Central memory CD8-positive, alpha-beta T cell (primary cell): ENCODE measurements at regions not wholly inside any gene's neighbourhood (a gene's known extent, or its start where the extent isn't known, plus 50 kb on each side); places are given as distances from the start of the nearest gene placed in this dataset.

Experiments used
- ATAC-seq: fragments of 150-1000 bp; cut with Tn5 transposase; replicated peaks from 2 replicates; pipeline ENCODE4 v1.10.0; 2022; ENCODE audit warnings: mild to moderate bottlenecking, moderate FRiP score, moderate number of reproducible peaks; ENCODE audit not compliant: poor library complexity, severe bottlenecking; ENCODE audit errors: extremely low read depth
- DNase-seq, 2 donors: peaks; one replicate each; pipeline ENCODE4 v3.0.0; 2021; ENCODE audit warnings: low spot score in 2 of 2
- H3K27ac Mint-ChIP-seq: one replicate; pipeline ENCODE4 v1.8.0; 2022; ENCODE audit warnings: low read depth, mild to moderate bottlenecking, moderate library complexity, mixed read lengths
- H3K27me3 Mint-ChIP-seq: one replicate; pipeline ENCODE4 v1.8.0; 2022; ENCODE audit warnings: mixed read lengths
- H3K36me3 Mint-ChIP-seq: one replicate; pipeline ENCODE4 v1.8.0; 2022; ENCODE audit warnings: mild to moderate bottlenecking, moderate library complexity, mixed read lengths; ENCODE audit not compliant: insufficient read depth
- H3K4me1 Mint-ChIP-seq: one replicate; pipeline ENCODE4 v1.8.0; 2022; ENCODE audit warnings: mixed read lengths
- H3K4me3 Mint-ChIP-seq: one replicate; pipeline ENCODE4 v1.8.0; 2022; ENCODE audit warnings: mild to moderate bottlenecking, moderate library complexity, mixed read lengths
- H3K9me3 Mint-ChIP-seq: one replicate; pipeline ENCODE4 v1.8.0; 2022; ENCODE audit warnings: mixed read lengths

DNA sequence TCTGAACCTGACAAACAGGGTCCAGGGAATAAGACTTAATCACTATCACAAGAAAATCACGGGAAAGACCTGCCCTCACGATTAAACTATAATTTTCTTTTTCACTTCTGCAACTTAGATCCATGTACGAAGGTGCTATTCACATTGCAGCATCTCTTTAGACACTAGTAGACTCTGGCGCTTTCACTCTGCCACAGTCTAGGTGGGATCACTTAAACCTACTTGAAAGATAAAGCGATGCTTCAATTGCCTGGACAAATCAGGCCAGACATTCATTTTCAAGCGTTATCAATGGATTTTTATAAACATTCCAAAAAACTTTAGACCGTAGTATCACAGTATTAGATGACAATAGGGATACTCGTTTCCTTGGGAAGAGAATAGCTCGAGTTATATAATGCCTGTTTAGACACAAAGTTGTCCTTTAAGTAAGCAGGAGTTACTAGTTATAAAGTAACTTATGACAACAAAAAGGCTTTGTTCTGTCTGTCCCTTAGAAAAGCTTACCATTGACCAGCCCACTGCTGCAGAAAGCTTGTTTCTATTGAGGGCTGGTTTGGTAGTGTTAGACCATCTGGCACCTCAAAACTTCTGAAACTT is 367.3 kb downstream of the UTRN start:
- Mint-ChIP-seq H3K36me3 (peaks cover 7% of the 10 kb centered on the region), H3K9me3 (no peaks in the 10 kb centered on the region), H3K27ac (peak overlapping the region; percentile 45), H3K27me3 (no peaks in the 10 kb centered on the region), H3K4me1 (peaks cover 61% of the 10 kb centered on the region), H3K4me3 (no peak overlapping the region)
- DNase-seq = no peak
- no peak for ATAC-seq

DNA sequence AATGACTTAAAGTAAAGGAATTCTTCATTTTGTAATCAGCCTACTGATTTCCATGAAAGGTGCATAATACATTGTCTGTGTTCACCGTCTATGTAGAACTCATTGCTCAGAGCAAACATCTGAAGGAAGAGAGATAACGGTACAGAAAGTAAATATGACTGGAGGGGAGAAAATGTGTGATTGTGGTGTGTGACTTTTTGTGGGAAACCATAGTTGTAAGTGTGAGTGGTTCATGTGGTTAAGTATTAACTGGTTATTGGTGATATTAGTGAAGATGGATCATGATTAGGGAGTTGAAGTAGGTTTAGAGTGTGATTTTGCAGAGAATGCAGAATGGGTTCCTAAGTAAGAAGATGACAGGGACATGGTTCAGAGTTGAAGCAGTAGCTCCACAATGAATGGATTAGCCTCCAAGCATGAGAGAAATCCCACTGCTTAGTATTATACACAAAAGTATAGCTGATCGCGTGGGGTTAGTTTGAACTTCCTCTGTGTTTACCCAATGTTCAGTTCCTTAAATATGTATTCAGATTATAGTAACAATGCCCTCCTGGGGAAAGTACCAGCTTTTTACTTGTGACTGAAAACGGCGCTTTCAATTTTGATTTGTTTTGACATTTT is 368.9 kb downstream of the UTRN start:
- Mint-ChIP-seq H3K4me1 (peaks cover 58% of the 10 kb centered on the region), H3K27me3 (no peaks in the 10 kb centered on the region), H3K9me3 (no peaks in the 10 kb centered on the region), H3K4me3 (peak overlapping the region; percentile 23), H3K27ac (peak overlapping the region; percentile 15), H3K36me3 (peaks cover 11% of the 10 kb centered on the region)
- DNase-seq (no peak), ATAC-seq (peak; percentile 89)

DNA sequence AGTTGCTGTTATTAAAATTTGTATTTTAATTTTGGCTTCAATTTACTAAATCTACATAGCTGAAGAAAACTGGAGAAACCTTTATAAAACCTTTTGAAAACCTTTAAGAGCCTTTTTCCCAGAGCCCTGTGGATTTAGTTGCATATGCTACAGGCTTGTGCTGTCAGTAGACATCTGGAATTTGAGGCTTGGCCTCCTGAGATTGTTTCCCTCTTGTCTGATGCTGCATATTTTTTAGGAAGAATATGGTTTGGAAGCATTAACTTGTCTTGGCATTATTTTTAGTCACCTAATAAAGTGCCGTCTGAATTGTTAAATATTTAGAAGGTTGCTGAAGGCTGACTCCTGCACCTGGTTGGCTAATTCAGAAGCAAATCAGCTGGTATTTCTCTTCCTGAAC is 369.4 kb downstream of the UTRN start:
- no peak overlapping the region for H3K27ac Mint-ChIP-seq

GRCh38 chr6:144655376-144655775 is 370.2 kb downstream of the UTRN start:
- Mint-ChIP-seq H3K4me3 (no peak overlapping the region), H3K36me3 (peaks cover 11% of the 10 kb centered on the region), H3K27ac (peak overlapping the region; percentile 84), H3K27me3 (no peaks in the 10 kb centered on the region), H3K9me3 (no peaks in the 10 kb centered on the region), H3K4me1 (peaks cover 56% of the 10 kb centered on the region)
- ATAC-seq (no peak), DNase-seq (no peak)

More for the DNA sequence above, 369.4 kb downstream of the UTRN start:
- no peaks in the 10 kb centered on the region for H3K9me3 Mint-ChIP-seq
- no peak overlapping the region for H3K4me3 Mint-ChIP-seq
- peaks cover 13% of the 10 kb centered on the region for H3K36me3 Mint-ChIP-seq
- H3K27me3 Mint-ChIP-seq = no peaks in the 10 kb centered on the region
- no peak for DNase-seq
- ATAC-seq = no peak
- peaks cover 60% of the 10 kb centered on the region for H3K4me1 Mint-ChIP-seq

DNA sequence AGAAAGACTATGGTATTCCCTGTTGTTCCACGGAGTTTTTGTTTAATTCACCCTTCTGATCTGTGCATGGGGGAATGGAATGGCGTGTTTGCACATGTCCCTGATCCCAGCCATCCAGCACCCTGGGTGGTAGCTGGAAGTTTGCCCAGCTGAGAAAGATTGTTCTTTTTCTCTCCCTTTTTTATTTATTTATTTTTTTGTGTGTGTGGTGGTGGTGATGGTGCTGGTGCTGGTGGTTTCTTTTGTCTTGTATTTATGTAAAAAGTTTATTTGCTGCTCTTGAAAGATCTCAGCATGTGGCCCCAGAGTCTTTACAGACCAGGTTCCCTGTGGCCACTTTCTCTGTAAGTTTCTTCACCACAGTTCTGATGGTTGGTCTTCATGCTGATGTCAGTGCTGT is 372.6 kb downstream of the UTRN start:
- peaks cover 11% of the 10 kb centered on the region for H3K36me3 Mint-ChIP-seq
- no peaks in the 10 kb centered on the region for H3K9me3 Mint-ChIP-seq
- H3K4me1 Mint-ChIP-seq = peaks cover 58% of the 10 kb centered on the region
- no peak overlapping the region for H3K4me3 Mint-ChIP-seq
- peak overlapping the region; percentile 26 for H3K27ac Mint-ChIP-seq
- no peaks in the 10 kb centered on the region for H3K27me3 Mint-ChIP-seq
- DNase-seq = no peak
- ATAC-seq = no peak

GRCh38 chr6:144659202-144660182 is 374.4 kb downstream of the UTRN start:
- Mint-ChIP-seq H3K4me3 (peak overlapping the region; percentile 55), H3K27ac (peak overlapping the region; percentile 78), H3K4me1 (peaks cover 63% of the 10 kb centered on the region), H3K36me3 (peaks cover 15% of the 10 kb centered on the region), H3K9me3 (no peaks in the 10 kb centered on the region), H3K27me3 (no peaks in the 10 kb centered on the region)
- peak; percentile 22 for ATAC-seq
- no peak for DNase-seq

DNA sequence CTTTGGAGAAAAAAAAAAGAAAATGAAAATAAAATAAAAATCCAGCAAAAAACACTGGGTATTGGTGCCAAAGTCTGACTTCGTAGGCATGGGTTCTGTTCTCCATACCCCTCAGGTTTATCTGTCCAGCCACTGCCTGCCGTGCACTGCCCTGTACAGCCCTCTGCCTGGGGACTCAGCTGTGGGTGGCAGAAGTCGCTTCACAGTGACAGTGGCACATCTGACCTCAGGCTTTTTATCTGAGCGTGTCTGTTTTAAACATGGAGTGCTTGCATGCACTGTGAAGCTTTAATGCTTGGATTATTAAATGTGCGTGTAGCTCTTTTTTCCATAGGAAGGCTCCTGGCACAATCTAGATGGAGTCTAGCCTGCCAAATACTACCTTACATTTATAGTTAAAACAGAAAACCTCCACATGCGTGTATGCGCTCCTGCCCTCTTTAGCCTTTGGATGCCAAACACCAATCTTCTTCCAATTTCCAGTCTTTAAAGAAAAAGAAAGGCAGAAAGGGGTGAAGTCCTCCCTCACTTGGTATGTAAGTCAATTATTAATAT is 375.5 kb downstream of the UTRN start:
- peaks cover 67% of the 10 kb centered on the region for H3K4me1 Mint-ChIP-seq
- H3K27ac Mint-ChIP-seq = no peak overlapping the region
- peaks cover 17% of the 10 kb centered on the region for H3K36me3 Mint-ChIP-seq
- ATAC-seq = no peak
- H3K27me3 Mint-ChIP-seq = no peaks in the 10 kb centered on the region
- no peak overlapping the region for H3K4me3 Mint-ChIP-seq
- DNase-seq = no peak
- no peaks in the 10 kb centered on the region for H3K9me3 Mint-ChIP-seq

- H3K4me3 Mint-ChIP-seq = no peak overlapping the region
- H3K9me3 Mint-ChIP-seq = no peaks in the 10 kb centered on the region
Observed at GRCh38 chr6:144661116-144661806, 376.1 kb downstream of the UTRN start.

GRCh38 chr6:144662812-144663365 is 377.8 kb downstream of the UTRN start:
- ATAC-seq (no peak), DNase-seq (no peak)
- Mint-ChIP-seq H3K27ac (no peak overlapping the region), H3K36me3 (peaks cover 17% of the 10 kb centered on the region), H3K4me3 (no peak overlapping the region), H3K9me3 (no peaks in the 10 kb centered on the region), H3K4me1 (peaks cover 78% of the 10 kb centered on the region), H3K27me3 (no peaks in the 10 kb centered on the region)

More at GRCh38 chr6:144661116-144661806, 376.1 kb downstream of the UTRN start:
- Mint-ChIP-seq H3K36me3 (peaks cover 17% of the 10 kb centered on the region), H3K4me1 (peaks cover 68% of the 10 kb centered on the region), H3K27ac (peak overlapping the region; percentile 22), H3K27me3 (no peaks in the 10 kb centered on the region)
- ATAC-seq (no peak), DNase-seq (no peak)

- no peak overlapping the region for H3K27ac Mint-ChIP-seq
- no peak overlapping the region for H3K4me3 Mint-ChIP-seq
- H3K4me1 Mint-ChIP-seq = peaks cover 77% of the 10 kb centered on the region
Observed at GRCh38 chr6:144664281-144664680, 379.1 kb downstream of the UTRN start.

DNA sequence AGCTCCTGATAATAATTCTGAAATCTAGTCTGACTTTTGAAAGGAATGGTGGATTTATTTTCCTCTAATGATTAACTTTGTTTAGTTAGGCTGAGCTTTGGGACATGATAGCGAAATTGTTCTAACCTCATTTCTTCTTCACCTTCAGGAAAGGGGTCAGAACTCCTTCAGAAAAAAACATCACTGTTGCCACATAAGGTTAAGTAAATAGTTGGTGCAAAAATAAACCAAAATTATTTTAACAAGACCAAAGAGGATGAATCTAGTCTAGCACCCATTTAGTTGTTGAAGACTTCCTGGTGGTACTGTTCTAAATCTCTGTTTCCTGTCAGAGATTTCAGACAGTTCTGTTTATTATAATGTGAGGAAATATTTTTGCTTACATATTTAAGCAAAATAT is 379.8 kb downstream of the UTRN start:
- ATAC-seq = peak; percentile 74
- Mint-ChIP-seq H3K27me3 (no peaks in the 10 kb centered on the region), H3K4me1 (peaks cover 71% of the 10 kb centered on the region), H3K9me3 (no peaks in the 10 kb centered on the region), H3K36me3 (peaks cover 10% of the 10 kb centered on the region), H3K27ac (no peak overlapping the region), H3K4me3 (no peak overlapping the region)
- no peak for DNase-seq

More at GRCh38 chr6:144664281-144664680, 379.1 kb downstream of the UTRN start:
- Mint-ChIP-seq H3K9me3 (no peaks in the 10 kb centered on the region), H3K27me3 (no peaks in the 10 kb centered on the region), H3K36me3 (peaks cover 11% of the 10 kb centered on the region)
- DNase-seq (no peak), ATAC-seq (no peak)
